HepG2 (cell line): ENCODE measurements at regions not wholly inside any gene's neighbourhood (a gene's known extent, or its start where the extent isn't known, plus 50 kb on each side); places are given as distances from the start of the nearest gene placed in this dataset.

ENCODE experiments used
- ATAC-seq: fragments of 200-7000 bp; cut with Tn5 transposase; 3 replicates; pipeline ENCODE4 v1.9.1; 2020; ENCODE audit warnings: mild to moderate bottlenecking, moderate library complexity
- BruUV-seq: library from RNA; stranded (reverse); fragments of 400-500 nt; replicated peaks from 2 replicates; lab custom pipeline; 2021; lab: Mats Ljungman, UMichigan
- CTCF ChIA-PET: fragments of 300-600 bp; formaldehyde crosslinking; extraction: SDS; loops from one replicate; lab custom pipeline; 2021; ENCODE audit warnings: low total read pairs, inconsistent platforms, low intra/inter-chr PET ratio; lab: Yijun Ruan, JAX
- POLR2A ChIA-PET: fragments of 350-600 bp; sonication (Branson Sonifier 250); formaldehyde crosslinking; loops from one replicate; lab custom pipeline; 2020; ENCODE audit warnings: antibody characterized with exemption, inconsistent platforms; lab: Yijun Ruan, JAX
- DNase-seq: peaks from one replicate; pipeline ENCODE4 v3.0.0-alpha.2; 2015; ENCODE audit warnings: low spot score
- FAIRE-seq: peaks from 3 replicates; lab custom pipeline; 2011; peaks lifted over from hg19 to GRCh38; lab: Jason Lieb, UNC
- H2AFZ ChIP-seq: one replicate; pipeline ENCODE4 v1.6.1; 2011; ENCODE audit warnings: low read length, inconsistent platforms
- H3K27ac ChIP-seq: fragments of 300-600 bp; 3 replicates; pipeline ENCODE4 v1.8.0; 2011; ENCODE audit warnings: mixed run types, mild to moderate bottlenecking, mixed read lengths, low read length, inconsistent platforms; ENCODE audit not compliant: insufficient read depth; ENCODE audit errors: extremely low read length
- H3K27me3 ChIP-seq, 2 experiments: fragments of 200-600 bp in 1 of 2; 2 replicates in 1 of 2; 3 replicates in 1 of 2; pipeline versions ENCODE4 v1.6.0 to v1.8.0; 2011; ENCODE audit warnings: low read length in 2 of 2, mild to moderate bottlenecking in 2 of 2, moderate library complexity in 2 of 2, inconsistent platforms in 1 of 2; ENCODE audit not compliant: insufficient read depth in 2 of 2, control insufficient read depth in 1 of 2
- H3K36me3 ChIP-seq, 2 experiments: fragments of 200-600 bp in 1 of 2; replicated peaks in 1 of 2; 2 replicates in 1 of 2; 3 replicates in 1 of 2; pipeline versions ENCODE4 v1.5.1 to v1.8.0; 2011; ENCODE audit warnings: low read length in 2 of 2, inconsistent platforms in 1 of 2; ENCODE audit not compliant: insufficient read depth in 2 of 2, control insufficient read depth in 1 of 2
- H3K4me1 ChIP-seq: 2 replicates; pipeline ENCODE4 v1.5.1; 2012; ENCODE audit warnings: low read length, inconsistent platforms; ENCODE audit not compliant: insufficient read depth
- H3K4me2 ChIP-seq: 2 replicates; pipeline ENCODE4 v1.6.0; 2011; ENCODE audit warnings: low read depth, low read length, inconsistent platforms
- H3K4me3 ChIP-seq, 3 experiments: fragments of 200-600 bp in 1 of 3; sonication (generic), shearing (Covaris generic) in 1 of 3; replicated peaks in 1 of 3; 2 replicates each; pipeline ENCODE4 v1.5.1; 2011 to 2016; ENCODE audit warnings: low read length in 3 of 3, inconsistent platforms in 2 of 3, low read depth in 2 of 3, mild to moderate bottlenecking in 2 of 3, control low read depth in 1 of 3, mixed read lengths in 1 of 3; ENCODE audit not compliant: insufficient read depth in 1 of 3
- H3K79me2 ChIP-seq: one replicate; pipeline ENCODE4 v1.6.1; 2011; ENCODE audit warnings: low read length, inconsistent platforms; ENCODE audit not compliant: insufficient read depth
- H3K9ac ChIP-seq: 2 replicates; pipeline ENCODE4 v1.6.0; 2011; ENCODE audit warnings: mild to moderate bottlenecking, low read depth, low read length, inconsistent platforms; ENCODE audit not compliant: insufficient read depth
- H3K9me3 ChIP-seq: 2 replicates; pipeline ENCODE4 v1.5.1; 2012; ENCODE audit warnings: mild to moderate bottlenecking, low read length
- H4K20me1 ChIP-seq: 2 replicates; pipeline ENCODE4 v1.6.0; 2011; ENCODE audit warnings: inconsistent platforms, mild to moderate bottlenecking, low read length, moderate library complexity; ENCODE audit not compliant: insufficient read depth
- ADNP ChIP-seq: sonication (generic); formaldehyde crosslinking; IDR thresholded peaks from 2 replicates; pipeline ENCODE4 v1.4.0; 2020; ENCODE audit warnings: missing genetic modification reagents
- MED1 ChIP-seq: sonication (generic); formaldehyde crosslinking; IDR thresholded peaks from 2 replicates; pipeline ENCODE4 v1.4.0; 2020; ENCODE audit warnings: missing genetic modification reagents
- SETDB1 ChIP-seq: sonication (generic); formaldehyde crosslinking; IDR thresholded peaks from 2 replicates; pipeline ENCODE4 v1.5.1; 2020; ENCODE audit warnings: missing genetic modification reagents, mild to moderate bottlenecking, borderline replicate concordance
- ZBTB49 ChIP-seq: sonication (generic); formaldehyde crosslinking; IDR thresholded peaks from 2 replicates; pipeline ENCODE4 v1.4.0; 2020; ENCODE audit warnings: missing genetic modification reagents, borderline replicate concordance
- ZGPAT ChIP-seq: IDR thresholded peaks from 2 replicates; pipeline ENCODE4 v1.6.1; 2016; ENCODE audit warnings: mild to moderate bottlenecking
- ZMAT3 ChIP-seq: sonication (generic); formaldehyde crosslinking; conservative IDR thresholded peaks from 2 replicates; pipeline ENCODE4 v1.7.0; 2021; ENCODE audit warnings: missing genetic modification reagents
- ZNF281 ChIP-seq: sonication (generic); formaldehyde crosslinking; IDR thresholded peaks from 2 replicates; pipeline ENCODE4 v1.4.0; 2020; ENCODE audit warnings: missing genetic modification reagents, borderline replicate concordance
- WGBS: methylation state at CpG from one replicate; pipeline ENCODE4 v1.1.6; 2017; ENCODE audit warnings: low lambda C conversion rate; 5-methylcytosine and 5-hydroxymethylcytosine counted together
- in situ Hi-C: cut with HindIII; loops from 2 replicates; pipeline ENCODE4 v1.10.0; 2017; ENCODE audit warnings: low pct_unique_long_range_greater_than_20kb; ENCODE audit not compliant: extremely low pct_ligation_motif_present
- intact Hi-C: fragments of 100-400 bp; cut with micrococcal nuclease; formaldehyde crosslinking; loops from one replicate; pipeline ENCODE4 v1.10.0; 2022; ENCODE audit not compliant: unreplicated experiment
- TF ChIP-seq, protein P1 (sequence below): sonication (generic); formaldehyde crosslinking; IDR thresholded peaks from 2 replicates; pipeline ENCODE4 v1.5.0; 2020; ENCODE audit warnings: mild to moderate bottlenecking, missing genetic modification reagents

DNA sequence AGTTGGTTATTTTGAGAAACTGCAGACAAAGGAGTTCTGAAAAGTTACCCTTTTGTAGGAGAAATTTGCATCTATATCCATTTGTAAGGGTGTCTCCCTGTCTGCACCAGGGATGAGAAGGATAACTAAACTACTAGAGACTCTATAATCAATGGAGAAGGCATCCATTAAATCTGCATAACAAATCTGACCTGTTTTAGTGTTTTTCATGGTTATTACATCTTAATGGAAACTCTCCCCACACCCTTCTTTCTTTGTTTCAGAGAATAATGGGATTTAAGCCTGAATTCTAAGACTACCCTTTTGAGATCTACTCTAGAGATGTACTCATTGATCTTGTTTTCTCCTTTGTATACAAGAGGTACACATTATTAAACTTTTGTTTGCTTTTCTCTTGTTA lies 82.0 kb upstream of the DAZL start (continued):
- TF ChIP-seq ZNF281: no peak
- TF ChIP-seq, all 625 proteins: peak for 0

- Histone ChIP-seq H3K4me2 (no peak overlapping the region), H4K20me1 (no peaks in the 10 kb centered on the region), H2AFZ (no peak overlapping the region), H3K4me1 (no peaks in the 10 kb centered on the region), H3K9ac (no peak overlapping the region), H3K9me3 (no peaks in the 10 kb centered on the region), H3K27me3 (no peaks in the 10 kb centered on the region; a peak in 1 of 5 replicates), H3K4me3 (no peak overlapping the region), H3K36me3 (no peaks in the 10 kb centered on the region), H3K27ac (no peak overlapping the region), H3K79me2 (no peaks in the 10 kb centered on the region)
- 22% methylated on average over 8 of the region's 8 CpGs for WGBS
- intact Hi-C loops (no loop called here), in situ Hi-C loops (no loop called here)
- DNase-seq (no peak), ATAC-seq (no peak), FAIRE-seq (no peak)
- BruUV-seq: no TSS peak
- TF ChIP-seq ZGPAT: no peak
- no peak for TF ChIP-seq MED1 (CRISPR knock-in tag)
- no peak for TF ChIP-seq SETDB1
- TF ChIP-seq ZMAT3: no peak
- TF ChIP-seq, protein P1, sequence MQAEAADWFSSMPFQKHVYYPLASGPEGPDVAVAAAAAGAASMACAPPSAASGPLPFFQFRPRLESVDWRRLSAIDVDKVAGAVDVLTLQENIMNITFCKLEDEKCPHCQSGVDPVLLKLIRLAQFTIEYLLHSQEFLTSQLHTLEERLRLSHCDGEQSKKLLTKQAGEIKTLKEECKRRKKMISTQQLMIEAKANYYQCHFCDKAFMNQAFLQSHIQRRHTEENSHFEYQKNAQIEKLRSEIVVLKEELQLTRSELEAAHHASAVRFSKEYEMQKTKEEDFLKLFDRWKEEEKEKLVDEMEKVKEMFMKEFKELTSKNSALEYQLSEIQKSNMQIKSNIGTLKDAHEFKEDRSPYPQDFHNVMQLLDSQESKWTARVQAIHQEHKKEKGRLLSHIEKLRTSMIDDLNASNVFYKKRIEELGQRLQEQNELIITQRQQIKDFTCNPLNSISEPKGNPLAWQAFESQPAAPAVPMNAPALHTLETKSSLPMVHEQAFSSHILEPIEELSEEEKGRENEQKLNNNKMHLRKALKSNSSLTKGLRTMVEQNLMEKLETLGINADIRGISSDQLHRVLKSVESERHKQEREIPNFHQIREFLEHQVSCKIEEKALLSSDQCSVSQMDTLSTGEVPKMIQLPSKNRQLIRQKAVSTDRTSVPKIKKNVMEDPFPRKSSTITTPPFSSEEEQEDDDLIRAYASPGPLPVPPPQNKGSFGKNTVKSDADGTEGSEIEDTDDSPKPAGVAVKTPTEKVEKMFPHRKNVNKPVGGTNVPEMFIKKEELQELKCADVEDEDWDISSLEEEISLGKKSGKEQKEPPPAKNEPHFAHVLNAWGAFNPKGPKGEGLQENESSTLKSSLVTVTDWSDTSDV (CRISPR knock-in tag): no peak
- no peak for TF ChIP-seq ZBTB49 (CRISPR knock-in tag)
- TF ChIP-seq ADNP (CRISPR knock-in tag): no peak
- ChIA-PET POLR2A (no interaction called here), CTCF (no interaction called here)
Observed at GRCh38 chr3:16692486-16693344, 87.5 kb upstream of the DAZL start.
